ENCODE measurements at regions not wholly inside any gene's neighbourhood (a gene's known extent, or its start where the extent isn't known, plus 50 kb on each side); places are given as distances from the start of the nearest gene placed in this dataset.
"Not testable (repeated sequence)": the region's sequence is repeated elsewhere in the genome, so short reads cannot be mapped to it uniquely, and the experiment has no call there.

DNA sequence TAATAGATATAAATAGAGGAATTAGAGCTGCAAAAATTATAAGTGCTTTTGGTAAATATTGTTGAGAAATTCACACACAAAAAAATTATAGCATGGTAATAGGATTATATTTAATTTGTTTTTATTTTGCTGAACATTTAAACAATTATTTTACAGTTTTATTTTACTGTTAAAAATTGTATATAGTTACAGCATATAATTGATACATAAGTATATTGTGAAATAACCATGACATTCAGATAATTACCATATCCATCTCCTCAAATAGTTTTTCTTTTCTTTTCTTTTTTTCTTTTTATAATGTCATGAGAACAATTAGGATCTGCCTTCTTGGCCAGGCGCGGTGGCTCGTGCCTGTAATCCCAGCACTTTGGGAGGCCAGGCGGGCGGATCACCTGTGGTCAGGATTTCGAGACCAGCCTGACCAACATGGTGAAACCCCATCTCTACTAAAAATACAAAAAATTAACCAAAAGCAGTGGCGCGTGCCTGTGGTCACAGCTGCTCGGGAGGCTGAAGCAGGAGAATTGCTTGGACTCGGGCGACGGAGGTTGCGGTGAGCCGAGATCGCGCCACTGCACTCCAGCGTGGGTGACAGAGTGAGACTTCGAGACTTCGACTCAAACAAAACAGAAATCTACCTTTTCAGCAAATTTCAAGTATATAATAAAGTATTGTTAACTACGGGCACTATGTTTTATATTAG is 654.2 kb downstream of the TENT5A start:
- no peaks in the 10 kb centered on the region for H3K4me1 ChIP-seq (ENCODE audit: control insufficient read depth in 5 of 5, insufficient read depth in 5 of 5, low read length in 5 of 5)
- no peak overlapping the region for H3K27ac ChIP-seq (ENCODE audit: low read depth, low read length)

DNA sequence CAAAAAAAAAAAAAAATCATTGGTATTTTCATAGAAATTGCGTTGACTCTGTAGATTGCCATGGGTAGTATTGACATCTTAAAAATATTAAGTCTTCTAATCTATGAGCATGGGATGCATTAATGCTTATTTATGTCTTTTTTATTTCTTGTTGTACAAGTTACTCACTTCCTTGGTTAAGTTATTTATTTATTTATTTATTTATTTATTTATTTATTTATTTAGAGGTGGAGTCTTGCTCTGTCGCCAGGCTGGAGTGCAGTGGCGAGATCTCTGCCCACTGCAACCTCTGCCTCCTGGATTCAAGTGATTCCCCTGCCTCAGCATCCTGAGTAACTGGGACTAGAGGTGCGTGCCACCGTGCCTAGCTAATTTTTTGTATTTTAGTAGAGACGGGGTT is 656.0 kb downstream of the TENT5A start:
- H3K4me1 ChIP-seq (ENCODE audit: control insufficient read depth in 5 of 5, insufficient read depth in 5 of 5, low read length in 5 of 5); H3K27ac ChIP-seq (ENCODE audit: low read depth, low read length); H3K9me3 ChIP-seq (ENCODE audit: control insufficient read depth in 5 of 5, low read length in 5 of 5); H3K36me3 ChIP-seq (ENCODE audit: control insufficient read depth in 5 of 5, insufficient read depth in 5 of 5, low read length in 5 of 5); H3K4me3 ChIP-seq (ENCODE audit: low read depth in 1 of 5, low read length in 5 of 5); H3K27me3 ChIP-seq (ENCODE audit: control insufficient read depth in 5 of 5, insufficient read depth in 4 of 5, low read length in 5 of 5); H3K9ac ChIP-seq (ENCODE audit: low read length in 5 of 5): not testable (repeated sequence)

More for the DNA sequence above, 654.2 kb downstream of the TENT5A start:
- no peaks in the 10 kb centered on the region for H3K27me3 ChIP-seq (ENCODE audit: control insufficient read depth in 5 of 5, insufficient read depth in 4 of 5, low read length in 5 of 5)
- peaks cover 0 to 4% (median 3%) of the 10 kb centered on the region in 5 donors for H3K9me3 ChIP-seq (ENCODE audit: control insufficient read depth in 5 of 5, low read length in 5 of 5)
- H3K4me3 ChIP-seq (ENCODE audit: low read depth in 1 of 5, low read length in 5 of 5) = no peak overlapping the region
- no peaks in the 10 kb centered on the region for H3K36me3 ChIP-seq (ENCODE audit: control insufficient read depth in 5 of 5, insufficient read depth in 5 of 5, low read length in 5 of 5)
- no peak overlapping the region for H3K9ac ChIP-seq (ENCODE audit: low read length in 5 of 5)

DNA sequence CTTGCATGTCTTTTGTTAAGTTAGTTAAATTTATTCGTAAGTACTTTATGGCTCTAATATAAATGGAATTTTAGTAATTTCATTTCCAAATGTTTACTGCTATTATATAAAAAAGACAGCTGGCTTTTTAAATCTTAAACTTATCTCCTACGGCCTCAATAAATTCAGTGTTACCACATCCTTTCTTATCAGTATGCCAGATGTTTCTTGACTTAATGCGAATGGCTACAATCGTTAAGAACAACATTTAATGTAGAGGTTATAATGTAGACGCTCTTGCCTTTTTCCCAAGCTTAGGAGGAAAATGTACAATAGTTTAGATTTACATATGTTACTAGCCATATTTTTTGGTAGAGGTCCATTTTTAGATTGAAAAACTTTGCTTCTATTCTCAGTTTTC is 659.4 kb downstream of the TENT5A start:
- Histone ChIP-seq H3K4me1 (ENCODE audit: control insufficient read depth in 5 of 5, insufficient read depth in 5 of 5, low read length in 5 of 5) (peaks cover 0 to 2% (median 0%) of the 10 kb centered on the region in 5 donors), H3K27me3 (ENCODE audit: control insufficient read depth in 5 of 5, insufficient read depth in 4 of 5, low read length in 5 of 5) (no peaks in the 10 kb centered on the region), H3K9ac (ENCODE audit: low read length in 5 of 5) (no peak overlapping the region), H3K9me3 (ENCODE audit: control insufficient read depth in 5 of 5, low read length in 5 of 5) (peaks cover 0 to 8% (median 0%) of the 10 kb centered on the region in 5 donors), H3K4me3 (ENCODE audit: low read depth in 1 of 5, low read length in 5 of 5) (no peak overlapping the region), H3K27ac (ENCODE audit: low read depth, low read length) (no peak overlapping the region), H3K36me3 (ENCODE audit: control insufficient read depth in 5 of 5, insufficient read depth in 5 of 5, low read length in 5 of 5) (no peaks in the 10 kb centered on the region)

DNA sequence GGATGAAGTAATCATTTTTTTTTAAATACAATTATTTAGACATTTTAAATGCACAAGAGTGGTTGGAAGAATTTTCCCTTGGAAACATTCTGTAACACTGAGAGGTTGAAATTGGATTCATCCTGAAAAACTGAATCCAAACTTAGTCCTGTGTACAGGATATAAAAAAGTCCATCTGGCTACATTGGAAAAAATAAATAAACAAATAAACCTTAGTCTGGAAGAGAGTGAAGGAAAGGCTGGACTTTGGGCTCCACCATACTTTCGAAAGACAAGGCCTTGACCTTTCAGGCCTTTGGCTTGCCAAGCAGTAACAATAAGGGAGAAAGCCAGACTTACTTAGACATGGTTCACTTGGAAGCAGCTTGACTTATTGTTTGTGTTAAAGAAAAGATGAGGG is 664.3 kb downstream of the TENT5A start:
- H3K9me3 ChIP-seq (ENCODE audit: control insufficient read depth in 5 of 5, low read length in 5 of 5) = peaks cover 0 to 3% (median 0%) of the 10 kb centered on the region in 5 donors
- no peak overlapping the region for H3K27ac ChIP-seq (ENCODE audit: low read depth, low read length)
- no peak overlapping the region for H3K9ac ChIP-seq (ENCODE audit: low read length in 5 of 5)
- H3K27me3 ChIP-seq (ENCODE audit: control insufficient read depth in 5 of 5, insufficient read depth in 4 of 5, low read length in 5 of 5) = no peaks in the 10 kb centered on the region
- H3K4me1 ChIP-seq (ENCODE audit: control insufficient read depth in 5 of 5, insufficient read depth in 5 of 5, low read length in 5 of 5) = peaks cover 0 to 4% (median 2%) of the 10 kb centered on the region in 5 donors
- H3K36me3 ChIP-seq (ENCODE audit: control insufficient read depth in 5 of 5, insufficient read depth in 5 of 5, low read length in 5 of 5) = no peaks in the 10 kb centered on the region
- no peak overlapping the region for H3K4me3 ChIP-seq (ENCODE audit: low read depth in 1 of 5, low read length in 5 of 5)

DNA sequence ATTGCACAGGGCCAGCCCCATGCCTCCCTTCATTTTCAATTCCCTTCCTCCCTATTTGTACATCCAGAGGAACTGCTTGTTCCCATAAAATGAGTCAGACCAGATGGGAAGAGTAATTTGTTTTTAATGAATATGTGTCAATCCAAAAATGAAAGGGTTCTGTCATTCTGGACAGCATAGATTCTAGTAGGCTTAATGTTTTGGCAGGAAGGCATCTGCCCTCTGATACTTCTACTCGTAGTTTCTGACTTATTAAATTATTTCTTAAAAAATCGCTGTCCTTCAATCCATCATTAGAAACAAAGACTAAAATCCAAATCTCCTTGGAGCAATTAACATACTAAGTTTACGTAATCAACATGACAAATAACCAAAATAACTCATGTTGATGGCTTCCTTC is 665.5 kb downstream of the TENT5A start:
- Histone ChIP-seq H3K36me3 (ENCODE audit: control insufficient read depth in 5 of 5, insufficient read depth in 5 of 5, low read length in 5 of 5) (no peaks in the 10 kb centered on the region), H3K4me3 (ENCODE audit: low read depth in 1 of 5, low read length in 5 of 5) (no peak overlapping the region), H3K27me3 (ENCODE audit: control insufficient read depth in 5 of 5, insufficient read depth in 4 of 5, low read length in 5 of 5) (no peaks in the 10 kb centered on the region), H3K4me1 (ENCODE audit: control insufficient read depth in 5 of 5, insufficient read depth in 5 of 5, low read length in 5 of 5) (peaks cover 0 to 4% (median 2%) of the 10 kb centered on the region in 5 donors), H3K9me3 (ENCODE audit: control insufficient read depth in 5 of 5, low read length in 5 of 5) (peaks cover 0 to 2% (median 0%) of the 10 kb centered on the region in 5 donors), H3K9ac (ENCODE audit: low read length in 5 of 5) (no peak overlapping the region), H3K27ac (ENCODE audit: low read depth, low read length) (no peak overlapping the region)

DNA sequence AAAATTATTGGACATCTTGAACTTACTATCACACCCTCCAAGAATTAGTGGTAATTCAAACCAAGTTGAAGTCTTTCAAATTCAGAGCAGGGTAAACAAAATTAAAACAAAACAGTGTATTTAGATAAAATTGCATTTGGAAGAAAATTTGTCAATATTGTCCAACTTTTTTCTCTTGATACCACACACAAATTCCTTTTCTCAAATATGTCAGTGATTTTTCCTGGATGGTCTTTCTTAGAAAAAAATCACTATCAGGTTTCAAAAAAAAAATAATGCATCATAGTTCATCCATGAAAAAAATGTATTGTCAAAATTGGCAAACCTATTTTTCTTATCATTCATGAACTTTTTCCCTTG is 667.1 kb downstream of the TENT5A start:
- Histone ChIP-seq H3K4me1 (ENCODE audit: control insufficient read depth in 5 of 5, insufficient read depth in 5 of 5, low read length in 5 of 5) (peaks cover 0 to 4% (median 2%) of the 10 kb centered on the region in 5 donors), H3K9ac (ENCODE audit: low read length in 5 of 5) (no peak overlapping the region), H3K27me3 (ENCODE audit: control insufficient read depth in 5 of 5, insufficient read depth in 4 of 5, low read length in 5 of 5) (no peaks in the 10 kb centered on the region), H3K9me3 (ENCODE audit: control insufficient read depth in 5 of 5, low read length in 5 of 5) (no peaks in the 10 kb centered on the region), H3K27ac (ENCODE audit: low read depth, low read length) (no peak overlapping the region), H3K36me3 (ENCODE audit: control insufficient read depth in 5 of 5, insufficient read depth in 5 of 5, low read length in 5 of 5) (no peaks in the 10 kb centered on the region), H3K4me3 (ENCODE audit: low read depth in 1 of 5, low read length in 5 of 5) (no peak overlapping the region)

DNA sequence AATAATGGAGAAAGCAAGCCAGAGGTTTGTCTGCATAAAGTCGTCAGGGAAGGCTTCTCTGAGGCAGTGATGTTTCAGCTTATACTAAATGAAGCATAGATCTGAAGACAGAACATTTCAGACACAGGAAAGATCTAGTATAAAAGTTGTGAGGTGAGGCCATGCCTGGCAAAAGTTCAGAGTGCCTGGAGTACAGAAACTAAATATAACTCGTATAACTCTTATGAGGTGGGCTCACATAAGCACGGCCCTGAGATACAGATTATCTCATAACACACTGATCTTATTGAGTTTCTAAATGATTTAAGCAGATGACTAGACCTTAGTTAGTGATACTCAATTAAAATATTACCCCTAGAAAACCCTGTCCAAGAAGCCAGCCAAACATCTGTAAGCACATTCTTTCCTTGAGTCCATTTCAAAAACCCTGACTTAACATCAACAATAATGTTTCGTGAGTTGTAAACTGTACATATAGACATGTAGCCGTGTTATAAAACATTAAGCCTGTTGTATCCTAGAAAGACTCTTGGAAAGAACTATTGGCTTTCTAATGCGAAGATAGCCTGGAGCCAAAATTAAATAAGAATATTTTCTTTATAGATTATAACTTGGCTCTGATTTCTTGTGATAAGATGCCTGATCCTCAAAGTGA is 667.6 kb downstream of the TENT5A start:
- no peak overlapping the region for H3K27ac ChIP-seq (ENCODE audit: low read depth, low read length)

DNA sequence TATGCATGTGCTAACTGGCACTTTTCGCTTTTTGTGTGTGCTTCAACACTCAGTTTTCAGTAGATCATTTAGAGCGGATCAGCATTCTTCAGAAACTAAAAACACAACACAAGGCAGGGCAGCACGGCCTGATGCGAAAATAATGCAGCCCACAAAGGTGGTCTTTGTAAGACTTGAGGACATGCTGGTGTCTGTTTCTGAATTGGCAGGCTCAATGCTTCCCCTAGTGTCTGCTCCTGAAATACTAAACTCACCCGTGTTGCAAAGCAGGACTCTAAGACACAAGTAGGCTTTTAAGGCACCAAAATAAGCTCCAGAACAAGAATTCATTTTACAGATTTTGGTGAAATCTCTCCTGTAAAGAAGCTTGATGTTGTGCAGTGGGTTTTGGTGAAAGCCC is 676.5 kb downstream of the TENT5A start:
- H3K9ac ChIP-seq (ENCODE audit: low read length in 5 of 5) = no peak overlapping the region
- no peak overlapping the region for H3K4me3 ChIP-seq (ENCODE audit: low read depth in 1 of 5, low read length in 5 of 5)
- H3K27me3 ChIP-seq (ENCODE audit: control insufficient read depth in 5 of 5, insufficient read depth in 4 of 5, low read length in 5 of 5) = no peaks in the 10 kb centered on the region
- H3K4me1 ChIP-seq (ENCODE audit: control insufficient read depth in 5 of 5, insufficient read depth in 5 of 5, low read length in 5 of 5) = no peaks in the 10 kb centered on the region
- H3K9me3 ChIP-seq (ENCODE audit: control insufficient read depth in 5 of 5, low read length in 5 of 5) = no peaks in the 10 kb centered on the region
- H3K36me3 ChIP-seq (ENCODE audit: control insufficient read depth in 5 of 5, insufficient read depth in 5 of 5, low read length in 5 of 5) = no peaks in the 10 kb centered on the region
- no peak overlapping the region for H3K27ac ChIP-seq (ENCODE audit: low read depth, low read length)

More for the DNA sequence above, 667.6 kb downstream of the TENT5A start:
- Histone ChIP-seq H3K9me3 (ENCODE audit: control insufficient read depth in 5 of 5, low read length in 5 of 5) (no peaks in the 10 kb centered on the region), H3K27me3 (ENCODE audit: control insufficient read depth in 5 of 5, insufficient read depth in 4 of 5, low read length in 5 of 5) (no peaks in the 10 kb centered on the region), H3K4me3 (ENCODE audit: low read depth in 1 of 5, low read length in 5 of 5) (no peak overlapping the region), H3K9ac (ENCODE audit: low read length in 5 of 5) (no peak overlapping the region), H3K36me3 (ENCODE audit: control insufficient read depth in 5 of 5, insufficient read depth in 5 of 5, low read length in 5 of 5) (no peaks in the 10 kb centered on the region), H3K4me1 (ENCODE audit: control insufficient read depth in 5 of 5, insufficient read depth in 5 of 5, low read length in 5 of 5) (peaks cover 0 to 4% (median under 1%) of the 10 kb centered on the region in 5 donors)

DNA sequence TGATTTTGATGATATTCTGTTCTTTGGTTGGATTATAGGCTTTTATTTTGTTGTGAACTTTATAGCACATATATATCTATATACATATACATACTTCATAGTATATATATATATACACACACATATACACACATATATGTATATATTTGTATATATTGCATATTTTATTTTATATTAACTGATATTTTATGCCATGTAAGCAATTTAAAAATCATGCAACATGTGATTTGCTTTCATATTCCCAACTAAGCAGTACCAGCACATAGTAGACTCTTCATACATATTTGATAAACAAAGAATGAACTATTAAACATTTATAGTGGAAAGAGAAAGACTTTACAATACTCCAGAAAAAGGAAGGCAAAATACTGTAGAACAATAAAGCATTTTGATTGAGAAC is 679.2 kb downstream of the TENT5A start:
- Histone ChIP-seq H3K27me3 (ENCODE audit: control insufficient read depth in 5 of 5, insufficient read depth in 4 of 5, low read length in 5 of 5) (no peaks in the 10 kb centered on the region), H3K36me3 (ENCODE audit: control insufficient read depth in 5 of 5, insufficient read depth in 5 of 5, low read length in 5 of 5) (no peaks in the 10 kb centered on the region), H3K9me3 (ENCODE audit: control insufficient read depth in 5 of 5, low read length in 5 of 5) (no peaks in the 10 kb centered on the region), H3K4me1 (ENCODE audit: control insufficient read depth in 5 of 5, insufficient read depth in 5 of 5, low read length in 5 of 5) (no peaks in the 10 kb centered on the region), H3K27ac (ENCODE audit: low read depth, low read length) (no peak overlapping the region), H3K4me3 (ENCODE audit: low read depth in 1 of 5, low read length in 5 of 5) (no peak overlapping the region), H3K9ac (ENCODE audit: low read length in 5 of 5) (no peak overlapping the region)

DNA sequence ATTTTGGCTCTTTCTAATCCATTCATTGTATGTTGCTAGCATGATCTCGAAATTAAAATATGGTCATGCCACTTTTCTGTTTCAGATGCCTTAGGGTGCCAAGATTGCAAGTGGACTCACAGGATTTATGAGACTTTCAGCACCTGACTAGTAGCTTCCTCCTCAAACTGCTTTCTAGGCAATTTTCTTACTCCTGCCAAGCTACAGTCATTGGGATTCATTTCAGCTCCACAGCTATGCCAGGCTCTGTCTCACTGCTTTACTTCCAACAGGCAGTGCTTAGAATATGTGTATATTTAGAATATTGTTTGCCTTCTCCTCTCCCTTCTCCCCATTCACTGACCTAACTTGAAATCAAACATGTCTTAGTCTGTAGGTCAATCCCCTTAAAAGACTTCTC is 681.4 kb downstream of the TENT5A start:
- Histone ChIP-seq H3K9ac (ENCODE audit: low read length in 5 of 5) (no peak overlapping the region), H3K27me3 (ENCODE audit: control insufficient read depth in 5 of 5, insufficient read depth in 4 of 5, low read length in 5 of 5) (no peaks in the 10 kb centered on the region), H3K4me1 (ENCODE audit: control insufficient read depth in 5 of 5, insufficient read depth in 5 of 5, low read length in 5 of 5) (no peaks in the 10 kb centered on the region), H3K4me3 (ENCODE audit: low read depth in 1 of 5, low read length in 5 of 5) (no peak overlapping the region), H3K27ac (ENCODE audit: low read depth, low read length) (no peak overlapping the region), H3K9me3 (ENCODE audit: control insufficient read depth in 5 of 5, low read length in 5 of 5) (no peaks in the 10 kb centered on the region), H3K36me3 (ENCODE audit: control insufficient read depth in 5 of 5, insufficient read depth in 5 of 5, low read length in 5 of 5) (no peaks in the 10 kb centered on the region)
